SK-N-DZ (cell line): ENCODE measurements at regions not wholly inside any gene's neighbourhood (a gene's known extent, or its start where the extent isn't known, plus 50 kb on each side); places are given as distances from the start of the nearest gene placed in this dataset.
A peak's percentile ranks its signal among the peaks of the same experiment; 100 is the strongest.
"Not testable (repeated sequence)": the region's sequence is repeated elsewhere in the genome, so short reads cannot be mapped to it uniquely, and the experiment has no call there.

Source experiments
- DNase-seq: peaks from one replicate; pipeline ENCODE4 v3.0.0-alpha.2; 2015; ENCODE audit warnings: low spot score

DNA sequence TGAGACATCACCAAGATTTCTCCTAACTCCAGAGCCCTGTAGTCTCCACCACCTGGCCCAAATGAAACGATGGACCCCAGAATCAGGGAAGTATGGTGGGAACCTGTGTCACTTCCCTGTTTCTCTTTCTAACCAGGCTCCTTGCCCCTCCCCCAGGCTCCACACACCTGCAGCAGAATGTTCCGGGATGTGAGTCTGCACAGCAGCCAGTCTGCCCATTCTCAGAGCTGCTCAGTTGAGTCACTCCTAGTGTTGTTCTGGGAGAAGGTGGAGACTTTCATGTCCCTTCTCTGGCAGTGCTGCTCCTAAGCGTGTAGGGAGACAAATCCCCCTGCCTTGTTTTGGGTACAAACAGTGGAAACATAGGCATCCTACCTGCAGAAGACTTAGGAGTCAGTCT, 76.0 kb upstream of the XPA start:
- DNase-seq: no peak

DNA sequence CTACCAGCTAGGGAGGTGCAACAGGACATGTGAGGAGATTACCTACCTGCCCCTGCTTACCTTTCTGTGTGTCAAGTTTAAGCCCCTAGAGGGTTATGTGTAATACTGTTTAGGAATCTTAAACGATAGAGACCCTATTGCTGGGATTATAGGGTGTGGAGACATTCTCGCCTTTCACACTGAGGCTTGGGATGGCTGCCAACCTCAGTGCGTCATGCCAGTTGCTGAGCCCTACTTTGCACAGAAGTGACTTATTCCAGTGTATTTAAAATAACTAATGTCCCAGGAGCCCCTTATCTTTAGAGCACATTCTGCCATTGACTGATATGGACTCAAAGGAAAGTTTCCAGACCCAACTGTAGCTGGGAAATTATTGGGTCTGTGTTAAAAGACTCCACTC, 76.6 kb upstream of the XPA start:
- no peak for DNase-seq

DNA sequence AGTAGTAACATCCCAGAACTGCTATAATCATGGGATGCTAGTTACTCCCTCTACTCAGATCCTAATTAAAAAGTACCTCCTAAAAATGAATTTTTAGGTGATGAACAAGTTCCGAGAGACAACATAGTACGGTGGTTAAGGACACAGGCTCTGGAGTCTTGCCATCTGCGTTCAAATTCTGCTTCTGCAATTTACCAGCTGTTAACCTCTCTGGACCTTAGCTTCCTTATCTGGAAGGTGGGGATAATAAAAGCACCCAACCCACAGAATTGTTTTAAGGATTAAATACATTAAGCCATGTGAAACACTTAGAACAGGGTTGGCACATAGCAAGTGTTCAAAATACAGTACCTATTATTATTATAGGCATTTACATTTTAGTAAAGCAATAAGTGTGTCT, 77.5 kb upstream of the XPA start:
- DNase-seq: no peak

DNA sequence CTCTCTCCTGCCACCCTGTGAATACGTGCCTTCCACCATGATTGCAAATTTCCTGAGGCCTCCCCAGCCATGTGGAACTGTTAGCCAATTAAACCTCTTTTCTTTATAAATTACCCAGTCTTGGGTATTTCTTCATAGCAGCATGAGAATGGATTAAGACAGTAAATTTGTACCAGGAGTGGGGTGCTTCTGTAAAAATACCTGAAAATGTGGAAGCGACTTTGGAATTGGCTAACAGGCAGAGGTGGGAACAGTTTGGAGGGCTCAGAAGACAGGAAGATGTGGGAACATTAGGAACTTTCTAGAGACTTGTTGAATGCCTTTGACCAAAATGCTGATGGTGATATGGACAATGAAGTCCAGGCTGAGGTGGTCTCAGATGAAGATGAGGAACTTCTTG, 74.3 kb upstream of the FOXE1 start:
- not testable (repeated sequence) for DNase-seq

DNA sequence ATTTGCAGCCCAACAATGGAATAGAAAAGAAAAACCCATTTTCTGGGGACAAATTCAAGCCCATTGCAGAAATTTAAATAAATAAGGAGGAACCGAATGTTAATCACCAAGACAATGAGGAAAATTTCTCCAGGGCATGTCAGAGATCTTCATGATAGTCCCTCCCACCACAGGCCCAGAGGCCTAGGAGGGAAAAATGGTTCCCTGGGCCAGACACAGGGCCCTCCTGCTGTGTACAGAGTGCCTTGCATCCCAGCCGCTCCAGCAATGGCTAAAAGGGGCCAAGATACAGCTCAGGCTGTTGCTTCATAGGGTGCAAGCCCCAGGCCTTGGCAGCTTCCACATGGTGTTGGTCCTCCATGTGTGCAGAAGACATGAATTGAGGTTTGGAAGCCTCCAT, 73.4 kb upstream of the FOXE1 start:
- DNase-seq: no peak

DNA sequence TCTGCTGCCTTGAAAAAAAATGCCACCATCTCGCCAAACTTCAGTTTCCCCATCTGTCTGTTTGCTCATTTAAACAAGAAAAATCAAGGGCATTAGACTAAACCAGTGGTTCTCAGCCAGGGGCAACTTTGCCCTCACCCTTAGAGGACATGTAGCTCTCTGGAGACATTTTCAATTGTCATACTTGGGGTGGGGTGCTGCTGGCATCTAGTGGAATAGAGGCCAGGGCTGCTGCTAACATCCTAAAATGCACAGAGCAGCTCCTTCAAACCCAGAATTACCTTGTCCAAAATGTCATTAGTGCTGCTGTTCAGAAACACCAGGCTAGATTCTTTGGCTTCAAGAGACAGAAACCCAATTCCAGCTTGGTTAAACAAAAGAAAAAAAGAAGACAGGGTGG, 71.1 kb upstream of the FOXE1 start:
- no peak for DNase-seq

DNA sequence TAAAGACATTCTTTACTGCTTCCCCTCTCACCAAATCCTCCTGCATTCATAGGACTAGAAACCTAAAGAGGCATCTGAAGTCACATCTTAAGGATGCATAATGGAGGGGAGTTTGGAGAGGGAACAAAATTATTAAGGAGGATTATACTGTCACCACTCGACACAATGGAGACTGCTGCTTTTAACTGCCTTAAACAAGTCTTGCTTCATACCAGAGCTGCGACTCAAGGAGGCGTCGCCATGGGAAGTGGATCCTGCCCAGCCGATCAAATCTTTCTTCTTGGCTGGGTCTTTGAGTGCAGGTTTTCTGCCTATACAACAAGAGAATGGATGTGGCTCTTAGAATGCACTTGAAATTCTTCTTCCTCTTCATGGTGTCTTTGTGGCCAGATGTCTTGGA, 66.7 kb upstream of the FOXE1 start:
- DNase-seq: no peak

DNA sequence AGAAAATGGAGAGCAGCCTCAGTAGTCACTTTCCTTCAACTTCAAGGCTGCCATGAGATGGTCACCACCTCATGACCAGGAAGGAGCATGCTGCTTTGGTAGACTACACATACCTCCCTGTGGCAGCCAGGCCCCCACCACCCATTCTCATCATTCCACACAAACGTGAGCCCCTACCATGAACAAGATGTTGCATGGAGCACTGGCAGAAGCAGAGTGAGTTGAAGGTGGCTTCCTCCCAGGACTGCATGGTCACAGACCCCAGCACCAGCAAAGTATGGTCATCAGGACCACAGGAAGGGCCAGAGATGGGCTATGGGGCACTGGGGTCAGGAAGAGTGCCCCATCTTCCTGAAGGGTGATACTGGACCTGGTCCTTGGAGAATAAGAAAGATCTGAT, 65.5 kb upstream of the FOXE1 start:
- no peak for DNase-seq

DNA sequence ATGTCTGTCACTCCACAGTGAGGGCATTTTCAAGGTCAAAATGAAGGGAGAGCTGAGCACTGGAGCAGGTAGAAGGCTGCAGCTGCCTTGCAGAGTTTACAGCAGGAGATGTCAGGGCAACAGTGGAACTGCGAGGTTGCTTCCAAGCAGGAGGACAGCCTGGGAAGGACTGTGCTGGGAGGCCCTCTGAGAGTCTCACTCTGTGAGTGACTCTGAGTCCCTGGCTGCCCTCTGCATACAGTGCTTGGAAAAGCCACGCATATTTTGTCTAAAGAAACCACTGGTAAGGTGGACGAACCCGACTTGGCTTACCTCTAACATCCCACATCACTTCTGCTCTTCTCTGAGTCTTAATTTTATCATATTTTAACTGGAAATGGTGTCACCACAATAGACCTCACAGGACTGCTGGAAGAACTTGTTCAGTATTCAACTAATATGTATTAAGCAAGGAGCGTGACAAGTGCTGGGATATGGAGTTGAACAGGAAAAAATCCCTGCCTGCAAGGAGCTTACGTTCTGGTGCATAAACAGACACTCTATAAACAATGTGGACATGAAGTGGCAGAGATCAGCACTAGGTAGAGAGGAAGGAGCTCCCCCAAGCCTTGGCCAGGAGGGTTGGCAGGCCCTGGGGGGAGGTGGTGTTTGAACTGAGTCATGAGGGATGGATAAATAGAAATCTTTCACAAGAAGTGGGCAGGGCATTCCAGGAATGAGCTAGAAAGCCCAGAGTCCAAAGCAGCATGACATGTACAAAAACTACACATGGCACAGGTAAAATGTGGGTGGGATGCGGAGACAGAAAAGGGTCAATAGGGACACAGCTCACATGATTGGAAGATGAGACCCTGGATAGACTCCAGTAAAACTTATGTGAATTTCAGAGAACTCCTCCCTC, 64.0 kb upstream of the FOXE1 start:
- no peak for DNase-seq

DNA sequence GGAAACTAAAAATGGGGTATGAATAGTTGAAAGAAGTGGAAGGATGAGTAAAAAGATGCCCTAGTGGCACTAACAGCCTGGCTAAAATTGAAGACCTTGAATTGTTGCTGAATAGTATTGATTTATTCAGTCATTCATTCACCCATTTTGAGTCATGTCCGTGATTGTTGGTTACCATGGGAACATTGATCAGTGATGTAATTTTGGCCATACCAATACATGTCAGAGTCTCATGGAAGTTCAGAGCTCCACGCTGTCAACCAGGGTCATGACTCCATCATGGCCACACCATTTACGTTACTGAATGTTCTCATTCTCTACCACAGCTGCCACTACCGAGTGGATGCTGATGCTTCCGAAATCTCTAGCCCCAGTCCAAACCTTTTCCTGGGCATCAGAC, 62.5 kb upstream of the FOXE1 start:
- DNase-seq: no peak

DNA sequence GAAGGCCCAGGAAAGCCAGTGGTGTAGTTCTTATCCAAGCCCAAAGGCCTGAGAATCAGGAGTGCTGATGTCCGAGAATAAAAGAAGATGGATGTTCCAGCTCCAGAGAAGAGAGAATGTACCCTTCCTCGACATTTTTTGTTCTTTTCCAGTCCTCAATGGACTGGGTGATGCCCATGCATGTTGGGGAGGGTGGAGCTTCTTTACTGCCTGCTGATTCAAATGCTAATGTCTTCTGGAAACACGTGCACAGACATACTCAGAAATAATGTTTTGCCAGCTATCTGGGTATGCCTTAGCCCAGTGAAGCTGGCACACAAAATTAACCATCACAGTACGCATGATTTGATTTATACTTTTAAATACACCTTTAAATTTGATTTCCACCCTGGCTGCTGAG, 61.5 kb upstream of the FOXE1 start:
- no peak for DNase-seq

DNA sequence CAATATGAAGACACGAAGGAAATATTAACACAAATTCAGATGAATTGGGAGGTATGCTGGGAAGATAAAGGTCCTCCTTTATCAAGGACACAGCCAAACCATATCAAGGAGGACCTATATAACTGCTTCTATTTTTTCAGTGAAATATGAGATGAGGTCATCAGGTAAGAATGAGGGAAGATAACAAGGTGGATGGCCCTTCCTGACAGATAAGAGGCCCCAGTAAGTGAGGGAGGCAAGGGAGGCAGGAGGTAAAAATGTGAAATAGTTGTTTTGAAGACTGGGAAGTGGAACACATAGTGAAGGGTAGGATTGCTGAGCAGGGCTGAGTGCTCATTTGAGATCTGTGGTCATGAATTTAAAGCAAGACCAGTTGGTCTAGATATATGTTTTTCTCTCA, 60.0 kb upstream of the FOXE1 start:
- DNase-seq: no peak

DNA sequence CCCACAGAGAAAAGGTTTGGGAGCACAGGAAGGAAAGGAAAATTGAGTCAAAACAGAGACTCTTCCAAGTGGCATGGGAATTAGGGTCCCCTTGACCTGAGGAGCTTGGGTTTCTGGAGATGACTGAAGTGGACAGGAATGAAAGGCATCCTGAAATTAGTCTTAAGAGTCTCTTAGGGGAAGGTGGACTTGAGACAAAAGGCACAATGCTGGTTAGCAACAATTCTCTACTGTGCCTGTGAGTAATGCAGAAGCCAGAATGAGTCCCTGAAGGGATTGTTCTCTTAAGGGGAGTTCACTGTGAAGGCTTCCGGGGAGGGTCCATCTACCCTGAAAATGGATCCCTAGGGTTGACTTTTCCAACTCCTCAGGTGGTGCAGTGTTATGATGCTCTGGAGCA, 58.4 kb upstream of the FOXE1 start:
- no peak for DNase-seq

DNA sequence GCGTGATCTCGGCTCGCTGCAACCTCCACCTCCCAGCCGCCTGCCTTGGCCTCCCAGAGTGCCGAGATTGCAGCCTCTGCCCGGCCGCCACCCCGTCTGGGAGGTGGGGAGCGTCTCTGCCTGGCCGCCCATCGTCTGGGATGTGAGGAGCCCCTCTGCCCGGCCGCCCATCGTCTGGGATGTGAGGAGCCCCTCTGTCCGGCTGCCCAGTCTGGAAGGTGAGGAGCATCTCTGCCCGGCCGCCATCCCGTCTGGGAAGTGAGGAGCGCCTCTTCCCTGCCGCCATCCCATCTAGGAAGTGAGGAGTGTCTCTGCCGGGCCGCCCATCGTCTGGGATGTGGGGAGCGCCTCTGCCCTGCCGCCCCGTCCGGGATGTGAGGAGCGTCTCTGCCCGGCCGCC, 56.9 kb upstream of the FOXE1 start:
- not testable (repeated sequence) for DNase-seq

DNA sequence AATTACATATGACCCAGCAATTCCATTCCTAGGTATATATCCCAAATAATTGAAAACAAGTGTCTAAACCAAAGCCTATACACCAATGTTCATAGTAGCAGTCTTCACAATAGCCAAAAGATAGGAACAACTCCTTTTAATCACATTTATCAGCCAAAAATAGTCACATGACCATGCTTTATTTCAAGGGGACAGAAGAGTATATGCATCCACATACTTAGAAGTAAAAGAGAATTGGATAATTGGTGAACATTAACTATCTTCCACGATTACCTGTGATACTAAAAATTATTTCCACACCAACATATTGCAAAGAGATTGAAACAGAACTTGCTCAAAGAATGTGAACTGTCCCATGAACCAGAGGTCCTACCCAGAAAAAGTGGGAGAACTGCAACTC, 51.8 kb upstream of the FOXE1 start:
- DNase-seq: no peak

DNA sequence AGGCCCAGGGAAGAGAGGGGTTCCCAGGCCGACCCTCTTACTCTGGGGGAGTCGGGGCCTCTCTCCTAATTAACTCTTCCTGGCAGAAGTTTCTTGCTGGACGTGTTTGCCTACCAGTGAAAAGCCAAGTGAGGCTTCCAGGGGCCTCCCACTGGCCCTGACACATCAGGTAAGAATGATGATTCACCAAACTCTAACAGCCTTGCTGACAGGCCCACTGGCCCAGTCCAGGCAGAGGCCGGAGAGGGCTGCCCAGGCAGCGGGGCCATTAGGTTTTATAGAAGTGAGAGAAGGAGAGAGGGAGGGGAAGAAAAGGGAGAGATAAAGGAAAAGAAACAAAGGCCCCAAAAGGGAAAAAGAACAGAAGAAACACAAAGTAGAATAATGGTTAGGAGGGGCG, 50.8 kb upstream of the FOXE1 start:
- DNase-seq: no peak

DNA sequence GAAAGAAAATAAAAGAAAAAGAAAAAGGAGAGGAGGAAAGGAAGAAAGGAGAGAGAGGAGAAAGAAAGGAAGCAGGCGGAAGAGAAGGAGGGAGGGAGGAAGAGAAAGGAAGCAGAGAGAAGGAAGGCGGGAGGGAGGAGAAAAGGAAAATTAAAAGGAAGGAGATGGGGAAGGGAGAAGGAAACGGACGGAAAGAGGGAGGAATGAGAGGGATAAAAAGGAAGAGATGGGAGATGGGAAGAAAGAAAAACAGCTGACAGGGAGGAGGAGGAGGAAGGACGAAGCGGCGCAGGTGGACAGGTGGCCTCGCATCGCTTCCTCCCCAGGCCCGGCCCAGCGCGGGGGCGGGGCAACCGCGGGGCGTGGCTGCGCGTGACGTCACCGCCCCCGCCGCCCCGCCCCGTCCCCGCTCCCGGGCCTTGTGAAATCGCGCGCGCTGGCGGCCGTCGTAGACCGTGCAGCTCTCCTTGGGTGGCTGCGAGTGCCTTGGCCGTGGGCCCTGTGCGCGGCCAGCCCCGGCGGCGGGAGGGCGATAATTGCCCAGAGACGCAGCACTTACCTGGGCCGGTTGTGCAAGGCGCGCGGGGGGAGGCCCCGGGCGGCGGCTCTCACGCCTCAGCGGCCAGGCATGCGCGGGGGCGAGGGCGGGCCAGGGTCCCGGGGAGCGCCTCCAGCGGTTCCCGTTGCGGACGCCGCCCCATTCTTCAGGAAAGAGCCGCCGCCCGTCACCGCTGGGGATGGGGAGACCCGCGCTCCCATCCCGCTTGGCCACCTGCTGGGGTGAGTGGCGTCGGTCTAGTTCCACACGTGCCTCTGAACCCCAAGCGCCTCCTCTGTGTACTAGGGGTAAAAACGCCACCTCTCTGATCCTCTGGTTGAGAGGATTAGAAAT, 49.6 kb upstream of the FOXE1 start:
- peak; percentile 53 for DNase-seq
